GM19467 (cell line): ENCODE measurements at regions not wholly inside any gene's neighbourhood (a gene's known extent, or its start where the extent isn't known, plus 50 kb on each side); places are given as distances from the start of the nearest gene placed in this dataset.
"Not testable (repeated sequence)": the region's sequence is repeated elsewhere in the genome, so short reads cannot be mapped to it uniquely, and the experiment has no call there.

Source experiments
- ATAC-seq: cut with Tn5 transposase; IDR thresholded peaks from one replicate; pipeline ENCODE4 v1.9.1; 2021; ENCODE audit warnings: mild to moderate bottlenecking, moderate library complexity; ENCODE audit not compliant: unreplicated experiment

DNA sequence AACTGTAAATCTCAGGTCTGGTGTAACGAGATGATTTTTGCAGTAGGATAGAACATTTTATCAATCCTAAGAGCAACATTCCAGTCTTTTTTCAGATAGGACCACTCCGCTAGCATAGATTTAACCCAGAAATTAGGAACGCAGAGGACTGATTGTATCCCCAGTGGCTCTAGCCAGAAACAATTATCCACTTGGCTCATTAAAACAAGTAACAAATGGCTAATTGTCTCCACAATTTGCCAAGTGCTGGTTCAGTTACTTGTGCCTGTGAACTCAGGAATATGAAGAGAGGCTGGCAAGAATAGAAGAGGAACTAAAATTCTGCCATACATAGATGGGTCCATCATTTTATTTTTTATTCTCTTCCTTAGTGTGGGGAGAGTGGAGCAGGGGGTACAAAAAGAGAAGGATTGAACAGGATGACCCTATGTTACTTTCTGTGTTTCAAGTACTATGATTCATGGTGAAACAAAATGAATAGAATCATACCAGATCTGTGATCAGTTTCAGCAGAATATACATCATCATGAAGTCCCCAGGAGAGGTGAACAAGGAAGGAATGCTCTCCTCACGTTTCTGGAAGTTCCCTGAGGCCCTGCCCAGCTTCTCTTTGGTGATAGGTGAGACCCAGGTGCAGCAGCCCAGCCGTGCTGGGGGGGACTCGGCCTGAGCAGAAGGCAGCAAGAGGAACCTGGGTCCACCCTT, 121.6 kb downstream of the ARL4C start:
- ATAC-seq = no peak

- ATAC-seq = no peak
These were observed 122.1 kb downstream of the ARL4C start for GRCh38 chr2:234374736-234375135.

GRCh38 chr2:234374150-234374508, 122.8 kb downstream of the ARL4C start:
- ATAC-seq = no peak

- no peak for ATAC-seq
These were observed 123.3 kb downstream of the ARL4C start for GRCh38 chr2:234373481-234374149.

GRCh38 chr2:234373060-234373459, 123.8 kb downstream of the ARL4C start:
- ATAC-seq = no peak

GRCh38 chr2:234372506-234372905, 124.4 kb downstream of the ARL4C start:
- ATAC-seq = no peak

DNA sequence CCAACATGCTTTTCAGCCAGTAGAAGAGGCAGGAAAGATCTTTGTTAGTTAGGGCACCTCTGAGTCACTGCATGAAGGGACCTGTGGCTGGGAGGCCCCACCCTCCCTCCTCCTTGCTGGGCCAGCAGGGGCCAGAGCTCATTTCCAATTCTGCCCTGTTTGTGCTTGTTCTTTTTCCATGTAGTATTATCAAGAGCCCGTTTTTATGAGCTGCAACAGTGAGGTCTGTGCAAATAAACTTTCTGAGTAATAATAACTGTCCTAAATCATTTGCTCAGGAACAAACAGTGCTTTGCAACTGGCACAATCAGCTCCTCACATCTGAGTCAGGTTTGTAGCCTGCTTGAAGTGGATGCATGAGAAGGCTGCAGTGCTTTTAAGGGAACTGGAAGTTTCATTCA, 128.0 kb downstream of the ARL4C start:
- ATAC-seq = no peak

- no peak for ATAC-seq
These were observed 130.0 kb downstream of the ARL4C start for GRCh38 chr2:234366891-234367290.

GRCh38 chr2:234364661-234365060, 132.2 kb downstream of the ARL4C start:
- ATAC-seq = no peak

DNA sequence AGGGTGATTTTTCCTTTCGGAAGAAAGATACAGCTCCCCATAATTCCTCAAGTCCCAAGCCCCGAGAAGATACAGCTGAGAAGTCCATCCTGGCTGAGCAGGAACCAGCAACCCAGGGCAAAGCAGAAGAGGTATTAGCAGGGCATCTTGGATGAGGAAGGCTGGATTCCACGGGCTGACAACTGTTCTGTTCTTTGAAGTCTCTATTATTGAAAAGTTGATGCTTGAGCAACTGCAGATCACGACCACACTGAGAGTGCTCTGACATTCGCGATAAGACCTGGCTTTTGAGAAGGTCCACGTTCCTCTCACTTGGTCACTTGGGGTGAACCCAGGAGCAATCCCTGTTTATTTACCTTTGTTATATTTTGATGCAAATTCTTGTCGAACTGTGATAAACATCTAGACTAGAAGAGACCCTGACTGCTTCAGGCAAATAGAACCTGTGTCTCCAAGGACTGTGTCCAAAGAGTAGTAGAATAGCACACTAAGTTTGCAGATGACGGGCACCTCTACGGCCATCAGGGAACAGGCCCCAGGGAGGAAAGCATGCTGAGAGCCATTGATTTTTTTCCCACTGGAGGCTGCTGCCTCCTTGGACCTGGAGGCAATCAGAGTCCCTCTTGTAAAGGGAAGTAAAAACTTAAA, 133.1 kb downstream of the ARL4C start:
- ATAC-seq = no peak

- no peak for ATAC-seq
These were observed 133.8 kb downstream of the ARL4C start for GRCh38 chr2:234363011-234363487.

- ATAC-seq = not testable (repeated sequence)
These were observed 136.4 kb downstream of the ARL4C start for GRCh38 chr2:234360313-234360975.

- ATAC-seq = no peak
These were observed 139.2 kb downstream of the ARL4C start for GRCh38 chr2:234357666-234358065.

DNA sequence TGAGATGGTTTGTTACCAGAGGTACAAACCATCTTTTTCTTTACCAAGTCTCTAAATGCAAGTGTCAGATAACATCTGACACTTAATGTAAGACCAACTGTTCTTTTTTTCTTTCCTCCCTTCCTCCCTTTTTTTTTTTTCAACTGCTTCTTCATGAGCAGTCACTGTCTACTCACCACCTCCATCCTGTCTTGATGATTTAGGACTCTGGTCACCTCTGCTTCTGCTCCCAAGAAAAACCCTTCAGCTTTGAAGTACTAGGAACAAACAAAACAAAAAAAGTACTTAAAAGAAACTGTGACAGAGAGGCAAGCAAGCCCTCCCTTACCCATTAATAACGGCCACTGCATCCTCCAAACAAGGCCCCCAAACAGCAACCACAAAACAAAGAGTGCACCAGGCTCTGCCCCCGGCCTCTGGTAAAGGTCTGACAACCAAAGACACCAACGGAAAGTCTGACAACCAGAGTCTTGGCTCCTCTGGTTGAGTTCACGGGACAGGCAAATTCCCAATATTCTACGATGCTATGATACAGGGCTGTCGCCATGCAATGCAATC, 141.0 kb downstream of the ARL4C start:
- no peak for ATAC-seq

DNA sequence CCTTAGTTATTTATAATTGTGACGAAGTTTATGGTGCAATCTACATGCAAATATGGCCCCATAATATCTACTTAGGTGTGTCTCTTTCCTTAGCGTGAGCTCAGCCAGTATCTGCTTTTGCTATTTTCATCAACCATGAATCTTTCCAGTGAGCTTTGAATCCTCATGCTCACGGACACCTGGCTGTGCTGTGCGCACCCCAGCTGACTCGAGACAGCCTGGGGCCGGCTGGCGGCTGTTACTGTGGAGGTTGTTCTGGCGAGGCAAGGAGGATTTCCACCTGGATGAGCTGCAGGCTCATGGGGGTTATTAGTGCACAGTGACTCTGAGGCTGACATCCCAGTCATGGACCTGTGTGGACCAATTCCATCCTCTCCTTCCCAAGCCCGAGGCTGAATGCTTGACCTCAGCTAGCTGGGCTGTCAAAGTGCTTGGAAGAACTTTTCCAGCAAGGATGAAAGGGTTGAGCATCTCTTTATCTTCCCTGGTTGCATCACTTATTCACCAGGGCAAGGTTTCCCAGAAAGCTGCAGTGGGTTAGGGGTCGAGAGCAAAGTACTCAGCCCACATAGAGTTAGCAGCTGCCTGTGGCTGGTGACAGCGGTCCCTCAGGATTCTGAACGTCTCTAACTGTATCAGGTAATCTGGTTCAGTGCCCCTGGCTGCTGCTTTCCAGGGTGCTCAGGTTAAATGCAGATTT, 141.7 kb downstream of the ARL4C start:
- ATAC-seq = no peak

GRCh38 chr2:234352270-234352669, 144.6 kb downstream of the ARL4C start:
- no peak for ATAC-seq

GRCh38 chr2:234351866-234352265, 145.0 kb downstream of the ARL4C start:
- ATAC-seq = not testable (repeated sequence)

DNA sequence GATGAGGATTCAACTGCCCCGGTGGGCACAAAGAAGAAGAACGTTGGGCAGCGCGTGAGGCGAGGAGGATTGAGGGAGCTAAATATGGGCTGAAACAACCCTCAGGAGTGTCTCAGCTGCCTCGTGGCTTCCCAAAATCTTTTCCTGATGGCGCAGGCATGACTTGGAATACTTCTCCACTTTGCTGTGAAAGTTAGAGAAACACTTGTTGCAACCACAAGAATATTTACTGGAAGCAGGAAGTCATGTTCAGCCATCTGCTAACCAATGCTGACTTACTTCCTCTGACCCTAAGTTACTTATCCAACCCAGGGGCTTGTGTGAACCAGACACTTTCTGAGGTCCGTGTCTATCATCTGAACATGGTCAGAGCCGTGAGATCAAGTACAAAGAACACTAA, 148.8 kb downstream of the ARL4C start:
- no peak for ATAC-seq

DNA sequence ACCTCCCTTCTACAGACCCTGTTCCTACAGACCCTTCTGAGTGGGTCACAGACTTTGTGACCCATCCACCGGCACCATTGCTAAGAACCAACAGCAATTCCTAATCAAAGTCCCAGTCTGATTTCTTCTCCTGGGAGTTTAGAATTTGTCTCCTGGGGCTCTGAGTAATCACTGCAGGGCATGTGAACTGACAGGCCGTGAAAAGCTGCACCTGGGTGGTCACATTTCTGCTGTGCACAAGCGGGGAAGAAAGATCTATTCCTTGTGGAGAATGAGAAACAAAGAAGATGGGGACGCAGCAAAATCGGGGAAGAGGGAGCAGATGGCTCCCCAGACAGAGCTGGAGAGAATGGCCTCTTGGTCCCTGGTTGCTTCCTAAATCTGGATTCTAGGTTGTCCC, 151.0 kb downstream of the ARL4C start:
- ATAC-seq = no peak

- ATAC-seq = no peak
These were observed 152.9 kb downstream of the ARL4C start for GRCh38 chr2:234344012-234344411.

GRCh38 chr2:234343372-234343771, 153.5 kb downstream of the ARL4C start:
- ATAC-seq = no peak
